GM18505 (cell line): ENCODE measurements at regions not wholly inside any gene's neighbourhood (a gene's known extent, or its start where the extent isn't known, plus 50 kb on each side); places are given as distances from the start of the nearest gene placed in this dataset.
"Not testable (repeated sequence)": the region's sequence is repeated elsewhere in the genome, so short reads cannot be mapped to it uniquely, and the experiment has no call there.

Experiments
- ATAC-seq: cut with Tn5 transposase; IDR thresholded peaks from one replicate; pipeline ENCODE4 v1.9.1; 2021; ENCODE audit not compliant: unreplicated experiment
- POLR2A ChIP-seq: IDR thresholded peaks from 4 replicates; pipeline ENCODE4 v1.6.1; 2011; ENCODE audit warnings: borderline replicate concordance; ENCODE audit not compliant: insufficient read depth, insufficient read length; ENCODE audit errors: extremely low read depth

GRCh38 chr1:213438339-213438738 is 387.3 kb downstream of the RPS6KC1 start:
- no peak for TF ChIP-seq POLR2A
- ATAC-seq = no peak

- no peak for TF ChIP-seq POLR2A
These were observed 388.7 kb downstream of the RPS6KC1 start for GRCh38 chr1:213439703-213440102.

GRCh38 chr1:213440766-213441165 is 389.7 kb downstream of the RPS6KC1 start:
- TF ChIP-seq POLR2A = no peak
- ATAC-seq = no peak

More at GRCh38 chr1:213439703-213440102, 388.7 kb downstream of the RPS6KC1 start:
- ATAC-seq = no peak

- TF ChIP-seq POLR2A = no peak
- ATAC-seq = no peak
These were observed 392.4 kb downstream of the RPS6KC1 start for GRCh38 chr1:213443415-213443814.

GRCh38 chr1:213444224-213444623 is 393.2 kb downstream of the RPS6KC1 start:
- TF ChIP-seq POLR2A = no peak
- ATAC-seq = no peak

- TF ChIP-seq POLR2A = no peak
- ATAC-seq = no peak
These were observed 395.5 kb downstream of the RPS6KC1 start for GRCh38 chr1:213446496-213446895.

- no peak for ATAC-seq
- no peak for TF ChIP-seq POLR2A
These were observed 397.3 kb downstream of the RPS6KC1 start for GRCh38 chr1:213448360-213448759.

- ATAC-seq = no peak
- TF ChIP-seq POLR2A = no peak
These were observed 397.7 kb downstream of the RPS6KC1 start for GRCh38 chr1:213448776-213449175.

- no peak for ATAC-seq
- TF ChIP-seq POLR2A = no peak
These were observed 401.5 kb downstream of the RPS6KC1 start for GRCh38 chr1:213452501-213452900.

- ATAC-seq = no peak
- TF ChIP-seq POLR2A = no peak
These were observed 406.1 kb downstream of the RPS6KC1 start for GRCh38 chr1:213457186-213457585.

- no peak for TF ChIP-seq POLR2A
- ATAC-seq = no peak
These were observed 406.7 kb downstream of the RPS6KC1 start for GRCh38 chr1:213457733-213458132.

GRCh38 chr1:213462374-213462773 is 411.3 kb downstream of the RPS6KC1 start:
- not testable (repeated sequence) for ATAC-seq

- no peak for TF ChIP-seq POLR2A
- ATAC-seq = no peak
These were observed 413.9 kb downstream of the RPS6KC1 start for GRCh38 chr1:213464786-213465460.

GRCh38 chr1:213466541-213466940 is 415.5 kb downstream of the RPS6KC1 start:
- no peak for ATAC-seq
- no peak for TF ChIP-seq POLR2A

- ATAC-seq = no peak
- no peak for TF ChIP-seq POLR2A
These were observed 423.0 kb downstream of the RPS6KC1 start for GRCh38 chr1:213474054-213474453.
